Endodermal cell (in vitro differentiated cells): ENCODE measurements at regions not wholly inside any gene's neighbourhood (a gene's known extent, or its start where the extent isn't known, plus 50 kb on each side); places are given as distances from the start of the nearest gene placed in this dataset.

Source experiments
- DNase-seq: peaks from one replicate; pipeline ENCODE4 v3.0.0-alpha.2; 2017
- H3K27ac ChIP-seq: 2 replicates; pipeline ENCODE4 v1.5.1; 2013; ENCODE audit warnings: mild to moderate bottlenecking, low read depth, low read length, moderate library complexity
- H3K27me3 ChIP-seq: 2 replicates; pipeline ENCODE4 v1.6.1; 2013; ENCODE audit warnings: mild to moderate bottlenecking, low read length, moderate library complexity; ENCODE audit not compliant: insufficient read depth, control insufficient read depth, poor library complexity, severe bottlenecking
- H3K36me3 ChIP-seq: 2 replicates; pipeline ENCODE4 v1.7.0; 2013; ENCODE audit warnings: mild to moderate bottlenecking, low read length, moderate library complexity; ENCODE audit not compliant: control insufficient read depth, insufficient read depth
- H3K4me1 ChIP-seq: one replicate; pipeline ENCODE4 v1.7.0; 2013; ENCODE audit warnings: low read length; ENCODE audit not compliant: control insufficient read depth, insufficient read depth
- H3K4me3 ChIP-seq: 2 replicates; pipeline ENCODE4 v1.5.1; 2013; ENCODE audit warnings: mild to moderate bottlenecking, low read length, moderate library complexity
- H3K9ac ChIP-seq: 2 replicates; pipeline ENCODE4 v1.6.1; 2013; ENCODE audit warnings: mild to moderate bottlenecking, low read length, moderate library complexity; ENCODE audit not compliant: poor library complexity, severe bottlenecking; ENCODE audit errors: extremely low read depth
- H3K9me3 ChIP-seq: 2 replicates; pipeline ENCODE4 v1.6.1; 2013; ENCODE audit warnings: mild to moderate bottlenecking, low read length, moderate library complexity; ENCODE audit not compliant: control insufficient read depth
- H3K27ac Mint-ChIP-seq: 2 replicates; pipeline ENCODE4 v1.8.0; 2020; ENCODE audit warnings: mixed read lengths
- H3K27me3 Mint-ChIP-seq: 2 replicates; pipeline ENCODE4 v1.8.0; 2021; ENCODE audit warnings: mild to moderate bottlenecking, mixed read lengths; ENCODE audit not compliant: insufficient read depth
- H3K36me3 Mint-ChIP-seq: 2 replicates; pipeline ENCODE4 v1.8.0; 2020; ENCODE audit warnings: low read depth, mixed read lengths
- H3K4me1 Mint-ChIP-seq: 2 replicates; pipeline ENCODE4 v1.8.0; 2020; ENCODE audit warnings: mixed read lengths
- H3K4me3 Mint-ChIP-seq: 2 replicates; pipeline ENCODE4 v1.8.0; 2020; ENCODE audit warnings: mild to moderate bottlenecking, moderate library complexity, mixed read lengths
- H3K9me3 Mint-ChIP-seq: 2 replicates; pipeline ENCODE4 v1.8.0; 2020; ENCODE audit warnings: mild to moderate bottlenecking, mixed read lengths
- CTCF ChIP-seq: fragments of 200-600 bp; sonication (generic); conservative IDR thresholded peaks from 2 replicates; pipeline ENCODE4 v1.5.0; 2021; ENCODE audit warnings: antibody characterized with exemption, mild to moderate bottlenecking
- WGBS, 2 experiments: methylation state at CpG; one replicate each; pipeline versions ENCODE4 v1.1.5 to v1.1.7; 2013; ENCODE audit warnings: missing lambda C conversion rate in 2 of 2, mixed read lengths in 1 of 2; ENCODE audit not compliant: insufficient coverage in 1 of 2, insufficient read length in 1 of 2; 5-methylcytosine and 5-hydroxymethylcytosine counted together

- no peaks in the 10 kb centered on the region for H3K4me1 ChIP-seq
- H3K4me3 ChIP-seq = no peak overlapping the region
- peaks cover 11% of the 10 kb centered on the region for H3K9me3 ChIP-seq
- H3K27me3 ChIP-seq = no peaks in the 10 kb centered on the region
- DNase-seq = no peak
- H3K27ac ChIP-seq = no peak overlapping the region
- H3K9me3 Mint-ChIP-seq = peaks cover 15% of the 10 kb centered on the region
- H3K36me3 Mint-ChIP-seq = no peaks in the 10 kb centered on the region
- no peaks in the 10 kb centered on the region for H3K27me3 Mint-ChIP-seq
- no peak overlapping the region for H3K4me3 Mint-ChIP-seq
- H3K36me3 ChIP-seq = no peaks in the 10 kb centered on the region
- no peak for TF ChIP-seq CTCF
- no peaks in the 10 kb centered on the region for H3K4me1 Mint-ChIP-seq
- H3K9ac ChIP-seq = no peak overlapping the region
- H3K27ac Mint-ChIP-seq = no peak overlapping the region
Measured at GRCh38 chr2:181152226-181152625, 171.8 kb downstream of the UBE2E3 start.

DNA sequence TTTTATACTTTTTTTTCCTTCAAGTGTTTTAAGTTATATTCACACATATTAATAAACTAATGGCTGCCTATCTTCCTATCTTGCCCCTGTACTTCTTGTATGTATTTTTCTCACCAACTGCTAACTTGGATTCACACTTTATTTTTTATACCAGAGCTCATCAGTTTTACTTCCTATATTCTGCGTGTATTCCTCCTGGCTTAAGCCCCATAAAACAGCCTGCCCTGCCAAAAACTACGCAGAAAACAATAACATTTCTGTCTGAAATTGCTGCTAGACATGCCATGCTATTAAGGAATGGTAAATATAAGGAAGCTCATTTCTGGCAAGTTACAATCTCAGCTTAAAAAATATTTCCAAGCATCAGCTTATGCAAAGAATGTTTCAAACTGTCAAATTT lies 172.3 kb downstream of the UBE2E3 start:
- Histone ChIP-seq H3K4me3 (no peak overlapping the region), H3K36me3 (no peaks in the 10 kb centered on the region), H3K27ac (no peak overlapping the region), H3K4me1 (no peaks in the 10 kb centered on the region), H3K27me3 (no peaks in the 10 kb centered on the region), H3K9ac (no peak overlapping the region), H3K9me3 (peaks cover 11% of the 10 kb centered on the region)
- H3K4me1 Mint-ChIP-seq = no peaks in the 10 kb centered on the region
- no peak overlapping the region for H3K27ac Mint-ChIP-seq
- no peak overlapping the region for H3K4me3 Mint-ChIP-seq
- peaks cover 15% of the 10 kb centered on the region for H3K9me3 Mint-ChIP-seq
- 93 to 100% methylated on average over 1 to 2 of the region's 2 CpGs for WGBS, 2 experiments
- no peak for DNase-seq
- TF ChIP-seq CTCF = no peak
- H3K36me3 Mint-ChIP-seq = no peaks in the 10 kb centered on the region
- no peaks in the 10 kb centered on the region for H3K27me3 Mint-ChIP-seq

GRCh38 chr2:181153886-181154285 lies 173.5 kb downstream of the UBE2E3 start:
- H3K27me3 ChIP-seq = no peaks in the 10 kb centered on the region
- no peaks in the 10 kb centered on the region for H3K36me3 ChIP-seq
- Mint-ChIP-seq H3K9me3 (peaks cover 15% of the 10 kb centered on the region), H3K27me3 (no peaks in the 10 kb centered on the region), H3K4me1 (no peaks in the 10 kb centered on the region), H3K27ac (no peak overlapping the region), H3K36me3 (no peaks in the 10 kb centered on the region), H3K4me3 (no peak overlapping the region)
- DNase-seq = no peak
- TF ChIP-seq CTCF = no peak
- no peak overlapping the region for H3K9ac ChIP-seq
- no peak overlapping the region for H3K4me3 ChIP-seq
- H3K27ac ChIP-seq = no peak overlapping the region
- peaks cover 11% of the 10 kb centered on the region for H3K9me3 ChIP-seq
- 80% methylated on average over 1 of the region's 1 CpG; no CpG with 5 or more reads in 1 of the 2 experiments for WGBS, 2 experiments
- no peaks in the 10 kb centered on the region for H3K4me1 ChIP-seq
